Activated naive CD4-positive, alpha-beta T cell treated with anti-CD3 and anti-CD28 coated beads for 36 hours (primary cell): ENCODE measurements at regions not wholly inside any gene's neighbourhood (a gene's known extent, or its start where the extent isn't known, plus 50 kb on each side); places are given as distances from the start of the nearest gene placed in this dataset.

Source experiments
- CTCF ChIA-PET: fragments of 350-600 bp; sonication (Branson Sonifier 250); formaldehyde crosslinking; loops from one replicate; lab custom pipeline; 2021; ENCODE audit warnings: antibody characterized with exemption; lab: Charles Lee
- DNase-seq: peaks from one replicate; pipeline ENCODE4 v3.0.0-alpha.2; 2020
- H3K27ac Mint-ChIP-seq: one replicate; pipeline ENCODE4 v1.8.0; 2021; ENCODE audit warnings: mild to moderate bottlenecking, mixed read lengths
- H3K27me3 Mint-ChIP-seq: one replicate; pipeline ENCODE4 v1.8.0; 2021; ENCODE audit warnings: low read depth, mixed read lengths
- H3K36me3 Mint-ChIP-seq: one replicate; pipeline ENCODE4 v1.8.0; 2021; ENCODE audit warnings: low read depth, mixed read lengths
- H3K4me1 Mint-ChIP-seq: one replicate; pipeline ENCODE4 v1.8.0; 2021; ENCODE audit warnings: low read depth, mixed read lengths
- H3K4me3 Mint-ChIP-seq: one replicate; pipeline ENCODE4 v1.8.0; 2021; ENCODE audit warnings: mild to moderate bottlenecking, moderate library complexity, mixed read lengths
- H3K9me3 Mint-ChIP-seq: one replicate; pipeline ENCODE4 v1.8.0; 2021; ENCODE audit warnings: mixed read lengths
- intact Hi-C: fragments of 100-400 bp; cut with micrococcal nuclease; formaldehyde crosslinking; loops from one replicate; pipeline ENCODE4 v1.15.1; 2023

DNA sequence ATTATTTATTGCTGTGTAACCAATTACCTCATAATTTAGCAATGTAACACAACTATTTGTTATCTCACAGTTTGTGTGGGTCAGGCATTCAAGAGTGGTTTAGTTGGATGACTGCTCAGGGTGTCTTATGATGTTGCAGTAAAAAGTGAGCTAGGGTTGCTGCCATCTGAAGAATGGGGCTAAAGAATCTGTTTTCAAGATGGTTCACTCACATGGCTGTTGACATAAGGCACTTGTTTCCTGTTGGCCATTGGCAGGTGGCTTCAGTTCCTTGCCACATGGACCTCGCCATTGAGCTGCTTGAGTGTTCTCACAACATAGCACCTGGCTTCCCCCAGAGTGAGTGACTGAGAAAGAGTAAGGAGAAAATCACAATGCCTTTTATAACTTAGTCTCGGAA lies 123.2 kb downstream of the TMEM17 start:
- Mint-ChIP-seq H3K27ac (no peak overlapping the region), H3K36me3 (peaks cover 2% of the 10 kb centered on the region), H3K9me3 (peaks cover 8% of the 10 kb centered on the region), H3K4me1 (no peaks in the 10 kb centered on the region), H3K27me3 (peaks cover 4% of the 10 kb centered on the region), H3K4me3 (no peak overlapping the region)
- no peak for DNase-seq
- CTCF ChIA-PET = no interaction called here
- intact Hi-C loops = no loop called here

DNA sequence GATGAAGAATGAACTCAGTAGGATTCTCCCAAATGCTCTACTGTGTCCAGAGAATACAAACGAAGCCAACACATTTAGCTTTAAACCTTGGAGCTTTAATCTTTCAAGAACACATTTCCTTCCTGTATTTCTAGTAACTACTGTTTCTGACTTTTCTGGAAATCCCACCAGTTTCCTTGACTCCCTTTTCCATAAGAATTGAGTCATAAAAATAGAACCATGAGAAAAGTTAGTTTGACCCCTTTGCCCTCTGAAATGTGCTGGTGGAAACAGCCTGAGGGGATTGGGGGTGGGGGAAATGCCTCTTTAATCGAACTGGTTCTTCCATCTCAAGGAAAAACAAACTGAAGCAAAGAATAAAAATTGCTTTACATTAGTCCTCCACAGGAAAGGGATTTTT lies 123.9 kb downstream of the TMEM17 start:
- H3K27me3 Mint-ChIP-seq = peaks cover 4% of the 10 kb centered on the region
- no peak overlapping the region for H3K27ac Mint-ChIP-seq
- peaks cover 2% of the 10 kb centered on the region for H3K36me3 Mint-ChIP-seq
- H3K4me3 Mint-ChIP-seq = no peak overlapping the region
- H3K4me1 Mint-ChIP-seq = no peaks in the 10 kb centered on the region
- intact Hi-C loops = no loop called here
- no peak for DNase-seq
- H3K9me3 Mint-ChIP-seq = peaks cover 8% of the 10 kb centered on the region
- CTCF ChIA-PET = no interaction called here

DNA sequence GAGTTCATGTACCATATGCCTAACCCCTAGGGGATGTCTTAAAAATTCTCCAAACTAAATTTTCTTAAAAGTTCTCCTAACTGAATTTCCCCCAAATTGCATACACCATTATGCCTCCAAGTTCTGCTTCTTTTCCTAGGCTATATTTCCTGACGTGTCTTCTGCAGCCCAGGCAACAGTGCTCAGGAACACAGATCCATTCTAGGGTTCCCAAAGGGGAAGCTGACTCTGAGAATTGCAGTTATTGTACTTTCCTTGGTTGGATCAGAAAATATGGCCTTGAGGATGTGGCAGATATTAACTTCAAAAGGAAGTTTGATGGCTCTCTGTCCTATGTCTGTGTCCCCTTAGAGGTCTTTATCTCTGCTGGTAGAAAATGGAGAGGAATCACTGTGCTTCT lies 124.3 kb downstream of the TMEM17 start:
- Mint-ChIP-seq H3K27ac (no peak overlapping the region), H3K27me3 (peaks cover 4% of the 10 kb centered on the region), H3K36me3 (peaks cover 2% of the 10 kb centered on the region), H3K4me1 (no peaks in the 10 kb centered on the region), H3K4me3 (no peak overlapping the region), H3K9me3 (peaks cover 6% of the 10 kb centered on the region)
- no peak for DNase-seq
- CTCF ChIA-PET = no interaction called here
- intact Hi-C loops = no loop called here

DNA sequence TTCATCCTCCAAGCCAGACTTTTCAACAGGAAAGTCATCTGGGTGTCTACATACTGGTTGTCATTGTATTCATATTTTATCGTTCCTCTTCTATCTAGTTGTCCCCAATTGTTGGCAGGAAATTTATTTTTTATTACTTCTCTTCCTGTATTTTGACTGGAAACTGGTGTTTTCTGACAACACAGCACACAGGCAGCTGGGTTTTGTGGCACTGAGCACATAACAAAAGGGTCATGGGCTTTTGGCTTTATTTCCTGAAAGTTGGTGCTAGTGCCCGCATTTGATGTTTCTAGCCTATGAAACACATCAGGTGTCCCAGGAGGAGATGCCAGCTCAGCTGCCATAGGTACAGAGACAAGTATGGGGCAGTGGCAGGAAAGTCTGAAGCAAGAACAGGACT lies 126.4 kb downstream of the TMEM17 start:
- intact Hi-C loops = no loop called here
- no peak for DNase-seq
- CTCF ChIA-PET = no interaction called here
- no peaks in the 10 kb centered on the region for H3K4me1 Mint-ChIP-seq
- H3K9me3 Mint-ChIP-seq = no peaks in the 10 kb centered on the region
- no peaks in the 10 kb centered on the region for H3K36me3 Mint-ChIP-seq
- no peak overlapping the region for H3K4me3 Mint-ChIP-seq
- H3K27me3 Mint-ChIP-seq = peaks cover under 1% of the 10 kb centered on the region
- H3K27ac Mint-ChIP-seq = no peak overlapping the region

DNA sequence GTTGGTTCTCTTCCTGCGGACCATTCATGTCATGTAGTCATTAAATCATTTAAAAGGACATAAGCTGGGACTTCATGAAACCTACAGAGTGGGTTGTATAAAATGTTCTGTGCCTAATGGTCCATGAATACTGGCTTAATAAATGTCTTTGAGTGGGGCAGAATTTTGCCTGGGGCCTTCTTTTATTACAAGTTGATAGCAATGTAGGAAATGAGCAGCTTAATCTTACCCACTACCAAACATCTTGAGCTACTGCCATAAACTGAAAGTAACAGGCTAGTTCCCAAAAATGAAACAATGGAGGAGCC lies 130.9 kb downstream of the TMEM17 start:
- CTCF ChIA-PET = interaction anchor here (0.6 kb wide), 2 partner anchors 682 to 801 kb away, joined by 3 to 4 read pairs; no protein-coding TSS in a partner anchor
- no peak overlapping the region for H3K27ac Mint-ChIP-seq
- H3K27me3 Mint-ChIP-seq = no peaks in the 10 kb centered on the region
- no peaks in the 10 kb centered on the region for H3K36me3 Mint-ChIP-seq
- intact Hi-C loops = no loop called here
- no peak for DNase-seq
- peaks cover 8% of the 10 kb centered on the region for H3K9me3 Mint-ChIP-seq
- H3K4me1 Mint-ChIP-seq = no peaks in the 10 kb centered on the region
- no peak overlapping the region for H3K4me3 Mint-ChIP-seq

DNA sequence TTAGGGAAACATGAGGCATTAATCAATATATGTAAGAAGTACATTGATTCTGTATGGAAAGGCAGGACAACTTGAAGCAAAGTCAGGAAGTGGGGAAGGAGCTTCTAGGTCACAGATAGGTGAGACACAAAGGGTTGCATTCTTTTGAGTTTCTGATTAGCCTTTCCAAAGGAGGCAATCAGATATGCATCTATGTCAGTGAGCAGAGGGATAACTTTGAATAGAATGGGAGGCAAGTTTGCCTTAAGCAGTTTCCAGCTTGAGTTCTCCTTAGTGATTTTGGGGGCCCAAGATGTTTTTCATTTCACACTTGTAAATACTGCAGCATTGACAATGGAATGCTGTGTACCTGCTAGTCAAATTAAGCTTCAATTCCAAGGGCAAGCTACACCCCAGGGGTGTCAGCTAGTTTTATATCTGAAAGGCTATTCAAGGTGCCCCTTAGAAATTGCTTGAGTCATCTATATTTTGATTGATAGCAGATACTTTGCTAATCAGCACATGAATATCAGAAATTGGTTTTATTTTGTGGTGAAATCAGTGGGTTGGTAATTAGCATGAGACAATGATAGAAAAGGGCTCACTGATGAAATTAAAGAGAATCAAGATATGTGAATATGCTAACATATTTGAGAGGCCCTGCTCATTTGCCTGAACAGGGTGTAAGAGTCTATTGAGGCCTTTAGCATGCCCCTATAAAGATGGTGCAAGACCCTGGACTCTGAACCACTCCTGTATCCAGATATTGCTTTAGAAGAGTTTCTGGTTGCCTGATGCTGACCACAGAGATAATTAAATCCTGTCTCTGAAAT lies 131.5 kb downstream of the TMEM17 start:
- Mint-ChIP-seq H3K27me3 (no peaks in the 10 kb centered on the region), H3K36me3 (no peaks in the 10 kb centered on the region), H3K27ac (no peak overlapping the region), H3K4me1 (no peaks in the 10 kb centered on the region), H3K9me3 (peaks cover 8% of the 10 kb centered on the region), H3K4me3 (no peak overlapping the region)
- DNase-seq = no peak
- intact Hi-C loops = no loop called here
- CTCF ChIA-PET = interaction anchor here (0.6 kb wide), 1 partner anchor 800 kb away, joined by 3 read pairs; no protein-coding TSS in a partner anchor

DNA sequence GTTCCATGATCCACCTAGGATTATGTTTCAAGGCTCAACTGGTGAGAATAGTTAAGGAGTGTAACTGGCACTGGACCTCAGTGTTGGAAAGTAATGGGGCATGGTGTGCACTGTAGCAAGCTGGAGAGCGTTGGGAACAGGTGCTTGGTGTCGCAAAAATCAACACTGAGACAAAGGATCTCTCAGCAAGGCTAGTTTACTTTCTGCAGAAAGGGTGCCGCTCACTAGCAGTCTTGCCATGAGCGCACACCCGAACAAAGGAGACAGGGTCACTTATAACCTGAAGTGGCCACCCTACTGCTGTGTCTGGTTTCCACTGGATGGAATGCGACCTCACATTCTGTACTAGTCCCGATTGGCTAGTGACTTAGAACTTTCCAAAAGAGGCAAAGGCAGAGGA lies 133.2 kb downstream of the TMEM17 start:
- intact Hi-C loops = no loop called here
- CTCF ChIA-PET = no interaction called here

DNA sequence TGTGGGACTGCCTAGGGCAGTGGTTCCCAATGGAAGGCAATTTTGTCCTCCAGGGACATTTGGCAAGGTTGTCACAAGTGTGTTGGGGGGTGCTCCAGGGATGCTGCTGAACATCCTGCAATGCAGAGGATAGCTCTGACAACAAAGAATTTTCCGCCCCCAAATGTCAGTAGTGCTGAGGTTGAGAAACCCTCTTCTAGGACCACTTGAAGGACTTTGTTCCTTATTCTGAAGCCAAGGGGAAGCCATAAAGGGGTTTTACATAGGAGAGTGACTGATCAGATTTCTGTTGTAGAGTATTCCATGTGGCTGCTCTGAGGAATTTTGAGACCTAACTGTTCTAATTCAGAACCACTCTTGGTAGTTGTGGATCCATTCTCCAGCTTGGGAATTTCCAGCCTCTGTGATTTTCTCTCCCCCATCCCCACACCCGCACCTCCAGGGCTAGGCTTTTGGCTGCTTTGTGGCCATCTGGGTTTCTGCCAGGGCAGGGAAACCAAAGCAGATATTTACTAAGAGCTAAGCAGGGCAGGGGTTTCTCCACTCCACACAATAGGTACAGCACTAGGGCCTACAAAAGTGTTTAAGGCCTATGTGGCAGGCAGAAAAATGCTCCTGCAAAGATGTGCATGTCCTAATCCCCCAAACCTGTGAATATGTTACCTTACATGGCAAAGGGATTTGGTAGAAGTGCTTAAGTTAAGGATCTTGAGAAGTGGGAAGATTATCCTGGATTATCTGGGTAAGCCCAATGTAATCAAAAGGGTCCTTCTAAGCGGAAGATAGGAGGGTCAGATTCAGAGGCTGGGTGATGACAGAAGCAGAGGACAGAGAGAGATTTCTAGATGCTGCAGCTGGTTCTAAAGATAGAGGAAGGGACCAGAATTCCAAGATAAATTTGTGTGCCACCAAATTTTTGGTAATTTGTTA lies 135.4 kb downstream of the TMEM17 start:
- no peaks in the 10 kb centered on the region for H3K27me3 Mint-ChIP-seq
- no peak overlapping the region for H3K4me3 Mint-ChIP-seq
- peaks cover 8% of the 10 kb centered on the region for H3K9me3 Mint-ChIP-seq
- intact Hi-C loops = no loop called here
- H3K36me3 Mint-ChIP-seq = no peaks in the 10 kb centered on the region
- CTCF ChIA-PET = interaction anchor here (0.6 kb wide), 1 partner anchor 12 kb away, joined by 3 read pairs; no protein-coding TSS in a partner anchor
- no peak overlapping the region for H3K27ac Mint-ChIP-seq
- H3K4me1 Mint-ChIP-seq = no peaks in the 10 kb centered on the region
- DNase-seq = no peak

More for the DNA sequence above, 133.2 kb downstream of the TMEM17 start:
- H3K27ac Mint-ChIP-seq = no peak overlapping the region
- DNase-seq = no peak
- H3K4me3 Mint-ChIP-seq = no peak overlapping the region
- no peaks in the 10 kb centered on the region for H3K4me1 Mint-ChIP-seq
- H3K36me3 Mint-ChIP-seq = no peaks in the 10 kb centered on the region
- H3K9me3 Mint-ChIP-seq = peaks cover 8% of the 10 kb centered on the region
- H3K27me3 Mint-ChIP-seq = no peaks in the 10 kb centered on the region

DNA sequence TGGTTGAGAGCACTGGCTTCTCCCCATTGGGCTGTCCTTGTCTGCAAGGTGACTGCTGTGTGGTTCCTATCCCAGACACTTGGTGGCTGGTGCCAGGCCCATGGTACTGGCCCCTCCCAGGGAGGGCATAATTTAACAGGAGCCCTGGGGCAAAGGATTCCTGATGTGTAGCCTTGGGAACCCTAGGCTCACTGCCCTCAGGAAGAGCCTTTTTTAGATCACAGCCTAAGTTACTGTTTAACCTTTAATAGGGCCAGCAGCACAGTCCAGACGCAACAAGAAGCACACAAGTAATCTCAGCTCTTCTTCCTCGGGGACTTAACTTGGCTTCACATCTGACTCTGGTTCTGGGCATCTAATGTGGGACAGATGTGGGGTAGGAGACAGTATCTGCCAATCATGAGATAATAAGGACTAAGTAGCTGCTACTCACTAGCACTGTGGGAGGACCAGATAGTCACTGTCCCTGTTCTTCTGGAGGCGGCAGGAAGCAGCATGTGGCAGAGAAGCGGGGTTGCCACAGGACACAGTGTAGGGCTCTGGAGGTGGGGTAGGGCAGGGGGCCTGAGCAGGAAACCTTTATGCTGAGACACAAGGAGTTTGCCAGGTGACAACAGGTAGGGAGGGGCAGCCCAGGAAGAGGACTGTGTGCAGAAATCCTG lies 136.3 kb downstream of the TMEM17 start:
- no peak for DNase-seq
- Mint-ChIP-seq H3K4me1 (no peaks in the 10 kb centered on the region), H3K27ac (no peak overlapping the region), H3K9me3 (peaks cover 8% of the 10 kb centered on the region), H3K4me3 (no peak overlapping the region), H3K36me3 (no peaks in the 10 kb centered on the region), H3K27me3 (no peaks in the 10 kb centered on the region)
- CTCF ChIA-PET = no interaction called here
- intact Hi-C loops = no loop called here

DNA sequence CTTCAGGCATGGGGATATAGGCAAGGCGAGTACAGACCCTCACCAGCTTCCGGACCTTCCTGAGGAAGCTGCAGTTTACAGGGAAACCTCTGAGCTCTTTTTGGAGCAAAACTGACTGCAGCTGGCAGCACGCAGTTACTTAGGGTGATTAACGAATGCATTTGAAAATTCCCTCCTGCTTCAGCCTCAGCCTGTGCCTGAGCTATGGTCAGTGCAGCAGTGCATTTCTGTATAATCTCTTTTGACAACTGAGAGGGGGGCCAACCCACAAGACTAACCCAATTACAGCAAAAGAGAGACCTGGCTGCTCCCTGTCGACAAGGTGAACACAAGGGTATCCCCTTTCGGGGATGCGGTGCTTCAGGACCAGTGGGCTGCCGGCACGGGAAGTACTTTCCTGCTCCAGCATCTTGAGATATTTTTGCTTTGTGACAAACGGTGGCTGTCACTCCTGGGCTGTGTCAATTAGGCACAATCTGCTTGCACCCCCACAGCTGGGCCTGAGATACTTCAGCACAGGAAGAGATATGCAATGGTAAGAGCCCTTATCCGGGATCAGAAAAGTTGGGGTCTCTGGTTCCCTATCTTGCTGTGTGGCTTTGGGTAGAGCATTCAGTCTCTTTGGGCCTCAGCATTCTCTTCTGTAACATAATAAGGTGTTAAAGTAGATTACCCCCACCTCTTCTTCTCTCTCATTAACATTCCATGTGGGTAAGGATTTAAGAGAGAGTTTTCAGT lies 141.0 kb downstream of the TMEM17 start:
- Mint-ChIP-seq H3K27ac (no peak overlapping the region), H3K9me3 (peaks cover 5% of the 10 kb centered on the region), H3K27me3 (no peaks in the 10 kb centered on the region), H3K4me1 (no peaks in the 10 kb centered on the region), H3K4me3 (no peak overlapping the region), H3K36me3 (no peaks in the 10 kb centered on the region)
- intact Hi-C loops = no loop called here
- CTCF ChIA-PET = interaction anchor here (0.8 kb wide), 1 partner anchor 25 kb away, joined by 3 read pairs; no protein-coding TSS in a partner anchor
- DNase-seq = no peak

DNA sequence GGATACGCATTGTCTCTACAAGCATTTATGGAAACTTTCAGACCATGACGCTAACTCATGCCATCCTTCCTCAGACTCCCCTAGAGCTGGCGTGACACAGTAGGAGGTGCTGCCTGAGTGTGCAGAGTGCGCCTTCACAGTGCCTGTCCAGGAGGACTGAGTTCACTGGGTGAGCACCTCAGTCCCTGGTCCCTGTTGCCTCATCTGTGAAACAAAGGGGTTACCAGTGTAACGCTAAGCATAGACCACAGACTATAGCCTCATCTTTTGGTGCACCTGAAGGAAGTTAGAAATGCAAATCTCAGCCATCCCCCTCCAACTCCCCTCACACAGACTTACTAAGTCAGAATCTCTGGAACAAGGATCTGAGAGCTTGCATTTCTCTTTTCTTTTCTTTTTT lies 142.8 kb downstream of the TMEM17 start:
- Mint-ChIP-seq H3K9me3 (peaks cover 5% of the 10 kb centered on the region), H3K4me1 (no peaks in the 10 kb centered on the region), H3K36me3 (no peaks in the 10 kb centered on the region), H3K27me3 (no peaks in the 10 kb centered on the region), H3K4me3 (no peak overlapping the region), H3K27ac (no peak overlapping the region)
- DNase-seq = no peak
- CTCF ChIA-PET = no interaction called here
- intact Hi-C loops = no loop called here

DNA sequence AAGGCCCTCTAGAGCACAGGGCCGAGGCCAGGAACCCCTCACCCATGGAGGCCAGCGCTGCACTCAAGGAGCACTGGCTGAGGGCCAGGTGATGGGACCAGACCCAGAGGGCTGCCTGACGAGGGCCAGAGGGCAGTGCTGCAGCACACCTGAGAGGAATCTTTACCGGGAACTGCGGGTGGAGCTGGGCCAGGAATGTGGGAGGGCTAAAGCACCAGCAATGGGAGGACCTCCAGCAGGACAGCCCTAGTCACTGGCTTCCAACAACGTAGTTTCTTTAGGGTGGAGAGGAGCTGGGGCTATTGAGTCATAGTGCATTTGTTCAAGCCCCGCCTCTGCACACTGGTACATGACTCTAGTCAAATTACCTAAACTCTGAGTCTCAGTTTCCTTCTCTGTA lies 143.4 kb downstream of the TMEM17 start:
- Mint-ChIP-seq H3K36me3 (no peaks in the 10 kb centered on the region), H3K4me3 (no peak overlapping the region), H3K9me3 (peaks cover 5% of the 10 kb centered on the region), H3K27ac (no peak overlapping the region), H3K4me1 (no peaks in the 10 kb centered on the region), H3K27me3 (no peaks in the 10 kb centered on the region)
- DNase-seq = no peak
- intact Hi-C loops = no loop called here
- CTCF ChIA-PET = no interaction called here
